MG63 (cell line): ENCODE measurements at regions not wholly inside any gene's neighbourhood (a gene's known extent, or its start where the extent isn't known, plus 50 kb on each side); places are given as distances from the start of the nearest gene placed in this dataset.

Experiments used
- DNase-seq: peaks from one replicate; pipeline ENCODE4 v3.0.0-alpha.2; 2020
- H3K27me3 ChIP-seq: fragments of 250-450 bp; sonication (Bioruptor Pico); 2 replicates; pipeline ENCODE4 v1.5.1; 2020; ENCODE audit warnings: mild to moderate bottlenecking, moderate library complexity
- H3K36me3 ChIP-seq: fragments of 250-450 bp; sonication (Bioruptor Pico); 2 replicates; pipeline ENCODE4 v1.5.1; 2020; ENCODE audit warnings: mild to moderate bottlenecking, moderate library complexity
- H3K4me3 ChIP-seq: fragments of 250-450 bp; sonication (Bioruptor Pico); 2 replicates; pipeline ENCODE4 v1.5.1; 2020; ENCODE audit warnings: mild to moderate bottlenecking, moderate library complexity
- H3K9me3 ChIP-seq: fragments of 250-450 bp; sonication (Bioruptor Pico); 2 replicates; pipeline ENCODE4 v1.5.1; 2020; ENCODE audit warnings: mild to moderate bottlenecking, moderate library complexity

GRCh38 chr11:45052361-45052760 lies 94.1 kb upstream of the PRDM11 start:
- Histone ChIP-seq H3K4me3 (no peak overlapping the region), H3K27me3 (no peaks in the 10 kb centered on the region), H3K9me3 (no peaks in the 10 kb centered on the region), H3K36me3 (no peaks in the 10 kb centered on the region)
- DNase-seq, result peak; percentile 43

- no peaks in the 10 kb centered on the region for H3K27me3 ChIP-seq
- no peak for DNase-seq
Measured at GRCh38 chr11:45053736-45054446, 92.5 kb upstream of the PRDM11 start.

GRCh38 chr11:45054956-45055355 lies 91.5 kb upstream of the PRDM11 start:
- no peaks in the 10 kb centered on the region for H3K27me3 ChIP-seq
- DNase-seq, result no peak
- H3K9me3 ChIP-seq, result no peaks in the 10 kb centered on the region
- no peak overlapping the region for H3K4me3 ChIP-seq
- H3K36me3 ChIP-seq, result no peaks in the 10 kb centered on the region

More at GRCh38 chr11:45053736-45054446, 92.5 kb upstream of the PRDM11 start:
- H3K36me3 ChIP-seq, result no peaks in the 10 kb centered on the region
- H3K9me3 ChIP-seq, result no peaks in the 10 kb centered on the region
- H3K4me3 ChIP-seq, result no peak overlapping the region

DNA sequence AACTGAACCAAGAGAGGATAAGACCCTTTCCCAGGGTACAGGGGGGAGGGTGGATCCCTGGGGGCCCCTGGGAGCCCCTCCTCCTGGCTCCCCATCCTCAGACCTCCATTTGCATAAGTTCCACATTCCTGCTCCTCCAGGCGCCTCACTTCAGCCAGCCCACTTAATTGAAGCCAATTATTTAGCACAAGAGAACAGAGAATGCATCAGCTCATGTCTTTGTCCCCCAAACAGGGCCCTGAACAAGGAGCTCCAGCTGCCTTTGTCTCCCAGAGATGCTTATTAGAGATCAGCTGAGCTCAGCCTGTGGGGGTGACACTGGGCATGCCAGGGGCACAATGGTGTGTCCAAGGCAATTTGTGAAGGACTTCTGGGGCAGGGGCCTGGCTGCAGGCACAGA lies 89.9 kb upstream of the PRDM11 start:
- DNase-seq, result no peak
- no peaks in the 10 kb centered on the region for H3K36me3 ChIP-seq
- no peak overlapping the region for H3K4me3 ChIP-seq
- no peaks in the 10 kb centered on the region for H3K9me3 ChIP-seq
- no peaks in the 10 kb centered on the region for H3K27me3 ChIP-seq

DNA sequence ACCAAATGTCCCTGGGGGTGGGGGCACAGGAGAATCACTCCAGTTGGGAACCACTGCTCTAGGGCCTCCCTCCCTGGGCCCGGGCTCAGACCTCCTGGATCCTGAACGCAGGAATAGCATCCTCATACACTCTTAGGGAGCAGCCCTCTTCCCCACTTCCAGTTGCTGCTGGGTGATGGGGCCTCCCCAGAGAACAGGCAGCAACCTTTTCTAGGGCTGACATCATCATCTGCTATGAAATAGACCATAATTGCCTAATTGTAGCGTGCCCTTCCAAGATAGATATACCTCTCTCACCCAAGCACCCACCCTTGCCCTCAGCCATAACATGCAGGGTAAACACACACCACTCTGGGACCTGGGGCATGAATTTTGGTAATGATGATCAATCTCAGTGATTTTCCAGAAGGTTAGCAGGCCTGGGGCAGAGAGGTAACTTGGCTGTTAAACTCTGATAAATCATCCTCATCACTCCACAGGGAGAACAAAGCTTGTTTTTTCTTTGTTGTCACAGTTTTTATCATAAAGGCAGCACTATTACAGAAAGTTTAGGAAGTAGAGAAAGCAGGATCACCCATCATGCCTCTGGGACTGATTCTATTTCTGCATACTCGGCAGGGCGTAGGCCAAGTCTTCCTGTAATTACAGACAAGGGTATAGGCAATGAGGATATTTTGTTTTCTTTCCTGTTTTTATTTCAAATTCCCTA lies 88.3 kb upstream of the PRDM11 start:
- Histone ChIP-seq H3K36me3 (no peaks in the 10 kb centered on the region), H3K4me3 (no peak overlapping the region), H3K9me3 (peaks cover 2% of the 10 kb centered on the region; the same call in 1 of the 2 replicates), H3K27me3 (no peaks in the 10 kb centered on the region)
- no peak for DNase-seq

- H3K36me3 ChIP-seq, result no peaks in the 10 kb centered on the region
- DNase-seq, result no peak
- H3K4me3 ChIP-seq, result no peak overlapping the region
- no peaks in the 10 kb centered on the region for H3K27me3 ChIP-seq
- peaks cover 2% of the 10 kb centered on the region; the same call in 1 of the 2 replicates for H3K9me3 ChIP-seq
Measured at GRCh38 chr11:45058647-45058950, 87.8 kb upstream of the PRDM11 start.

GRCh38 chr11:45060707-45061106 lies 85.7 kb upstream of the PRDM11 start:
- no peak for DNase-seq
- H3K9me3 ChIP-seq, result peaks cover 9% of the 10 kb centered on the region
- H3K4me3 ChIP-seq, result no peak overlapping the region
- H3K27me3 ChIP-seq, result no peaks in the 10 kb centered on the region
- no peaks in the 10 kb centered on the region for H3K36me3 ChIP-seq

GRCh38 chr11:45061641-45062040 lies 84.8 kb upstream of the PRDM11 start:
- Histone ChIP-seq H3K4me3 (no peak overlapping the region), H3K36me3 (no peaks in the 10 kb centered on the region), H3K27me3 (no peaks in the 10 kb centered on the region), H3K9me3 (peaks cover 9% of the 10 kb centered on the region)
- DNase-seq, result no peak

DNA sequence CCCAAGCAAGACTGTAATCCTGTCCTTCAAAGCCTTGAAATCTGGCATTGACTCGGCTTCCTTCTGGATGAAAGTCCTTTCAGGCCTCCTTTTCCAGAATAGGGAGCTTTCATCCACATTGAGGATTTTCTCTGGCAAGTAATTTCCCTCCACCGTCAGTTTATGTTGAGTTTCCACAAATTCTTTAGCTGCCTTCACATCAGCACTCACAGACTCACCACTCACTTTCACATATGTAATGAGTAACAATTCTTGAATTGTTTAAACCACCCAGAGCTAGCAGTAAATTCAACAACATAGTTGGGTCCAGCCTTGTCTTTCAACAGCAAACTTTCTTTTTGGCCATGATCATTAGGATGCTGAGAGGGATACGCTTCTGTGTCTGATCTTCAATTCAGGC lies 84.3 kb upstream of the PRDM11 start:
- no peaks in the 10 kb centered on the region for H3K36me3 ChIP-seq
- no peaks in the 10 kb centered on the region for H3K27me3 ChIP-seq
- H3K9me3 ChIP-seq, result peaks cover 9% of the 10 kb centered on the region
- no peak for DNase-seq
- no peak overlapping the region for H3K4me3 ChIP-seq

GRCh38 chr11:45062974-45063635 lies 83.3 kb upstream of the PRDM11 start:
- Histone ChIP-seq H3K9me3 (peaks cover 9% of the 10 kb centered on the region), H3K27me3 (no peaks in the 10 kb centered on the region), H3K4me3 (no peak overlapping the region), H3K36me3 (no peaks in the 10 kb centered on the region)
- DNase-seq, result no peak

GRCh38 chr11:45063669-45064068 lies 82.8 kb upstream of the PRDM11 start:
- H3K9me3 ChIP-seq, result peaks cover 9% of the 10 kb centered on the region
- DNase-seq, result no peak
- H3K4me3 ChIP-seq, result no peak overlapping the region
- no peaks in the 10 kb centered on the region for H3K27me3 ChIP-seq
- no peaks in the 10 kb centered on the region for H3K36me3 ChIP-seq

GRCh38 chr11:45067966-45068365 lies 78.5 kb upstream of the PRDM11 start:
- Histone ChIP-seq H3K27me3 (no peaks in the 10 kb centered on the region), H3K9me3 (peaks cover 7% of the 10 kb centered on the region), H3K4me3 (no peak overlapping the region), H3K36me3 (no peaks in the 10 kb centered on the region)
- DNase-seq, result no peak

DNA sequence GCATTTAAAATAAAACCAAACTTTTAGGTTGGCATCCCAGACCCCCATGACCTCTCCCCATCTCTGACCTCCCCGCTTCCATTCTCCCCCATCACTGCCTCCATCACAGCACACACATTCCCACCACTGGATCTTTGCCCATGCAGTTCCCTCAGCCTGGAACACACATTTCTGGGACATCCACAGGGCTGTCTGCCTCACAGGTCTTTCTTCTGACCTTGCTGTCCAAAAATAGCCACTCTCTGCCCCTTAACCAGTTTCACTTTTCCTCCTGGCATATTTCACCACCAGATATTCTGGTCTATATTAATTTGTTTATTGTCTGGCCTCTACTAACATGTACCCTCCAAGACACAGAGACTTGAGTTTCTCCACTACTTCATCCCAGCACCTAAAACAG lies 75.2 kb upstream of the PRDM11 start:
- no peak for DNase-seq
- Histone ChIP-seq H3K36me3 (no peaks in the 10 kb centered on the region), H3K9me3 (no peaks in the 10 kb centered on the region), H3K4me3 (no peak overlapping the region), H3K27me3 (no peaks in the 10 kb centered on the region)

GRCh38 chr11:45073685-45074141 lies 72.7 kb upstream of the PRDM11 start:
- H3K4me3 ChIP-seq, result no peak overlapping the region
- H3K9me3 ChIP-seq, result no peaks in the 10 kb centered on the region
- no peak for DNase-seq
- peaks cover 2% of the 10 kb centered on the region; the same call in 1 of the 2 replicates for H3K27me3 ChIP-seq
- H3K36me3 ChIP-seq, result no peaks in the 10 kb centered on the region

DNA sequence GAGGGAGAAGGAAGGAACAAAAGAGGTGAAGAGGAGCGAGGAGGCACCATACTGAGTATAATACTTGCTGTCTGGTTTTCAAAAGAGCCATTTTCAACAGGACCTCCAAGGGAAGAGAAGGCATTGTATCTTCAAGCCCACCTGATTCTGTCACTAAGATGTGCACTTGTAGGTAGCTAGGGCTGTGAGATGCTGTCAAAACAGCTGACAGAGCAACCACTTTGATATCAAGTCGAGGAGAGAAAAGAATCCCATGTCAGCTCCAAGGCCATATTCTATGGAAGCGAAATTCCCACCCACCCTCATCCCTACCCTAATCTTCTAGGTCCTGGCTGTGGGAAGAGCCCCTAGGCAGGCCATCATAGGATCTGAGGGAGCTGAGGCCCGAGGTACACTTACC lies 70.9 kb upstream of the PRDM11 start:
- DNase-seq, result no peak
- H3K27me3 ChIP-seq, result peaks cover 2% of the 10 kb centered on the region; the same call in 1 of the 2 replicates

GRCh38 chr11:45075952-45076351 lies 70.5 kb upstream of the PRDM11 start:
- H3K4me3 ChIP-seq, result no peak overlapping the region
- DNase-seq, result no peak
- H3K36me3 ChIP-seq, result no peaks in the 10 kb centered on the region
- peaks cover 2% of the 10 kb centered on the region; the same call in 1 of the 2 replicates for H3K27me3 ChIP-seq
- H3K9me3 ChIP-seq, result no peaks in the 10 kb centered on the region

More for the DNA sequence above, 70.9 kb upstream of the PRDM11 start:
- H3K36me3 ChIP-seq, result no peaks in the 10 kb centered on the region
- no peak overlapping the region for H3K4me3 ChIP-seq
- H3K9me3 ChIP-seq, result no peaks in the 10 kb centered on the region

DNA sequence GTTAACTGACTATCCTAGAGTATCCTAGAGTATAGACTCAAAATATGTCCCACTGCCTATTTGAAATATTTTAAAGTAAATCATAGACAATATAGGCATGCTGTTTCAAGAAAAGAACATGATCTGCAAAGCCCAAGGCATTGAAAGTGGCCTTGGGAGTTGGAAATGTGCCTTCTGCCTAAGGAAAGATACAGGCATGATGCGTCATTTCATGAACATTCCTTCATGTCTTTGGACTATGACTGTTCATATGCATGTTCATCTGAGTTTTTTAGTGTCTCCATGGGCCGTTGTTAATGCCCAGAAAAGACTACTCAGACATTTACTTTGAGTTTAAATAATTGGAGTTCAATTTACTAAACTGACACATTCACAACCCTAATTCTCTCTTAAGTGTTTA lies 69.7 kb upstream of the PRDM11 start:
- no peak overlapping the region for H3K4me3 ChIP-seq
- H3K27me3 ChIP-seq, result peaks cover 2% of the 10 kb centered on the region; the same call in 1 of the 2 replicates
- DNase-seq, result no peak
- no peaks in the 10 kb centered on the region for H3K9me3 ChIP-seq
- H3K36me3 ChIP-seq, result no peaks in the 10 kb centered on the region
